IMR-90 (cell line): ENCODE measurements at regions not wholly inside any gene's neighbourhood (a gene's known extent, or its start where the extent isn't known, plus 50 kb on each side); places are given as distances from the start of the nearest gene placed in this dataset.

Source experiments
- ATAC-seq: fragments of 200-7000 bp; cut with Tn5 transposase; 2 replicates; pipeline ENCODE4 v1.9.1; 2020; ENCODE audit warnings: low read depth, mild to moderate bottlenecking, moderate library complexity
- BruUV-seq: library from RNA; stranded (reverse); fragments of 400-500 nt; replicated peaks from 2 replicates; lab custom pipeline; 2021; lab: Mats Ljungman, UMichigan
- CTCF ChIA-PET: fragments of 300-600 bp; formaldehyde crosslinking; extraction: SDS; loops from one replicate; lab custom pipeline; 2021; ENCODE audit warnings: antibody characterized with exemption; lab: Yijun Ruan, JAX
- POLR2A ChIA-PET: fragments of 300-600 bp; sonication (Branson Sonifier 250); formaldehyde crosslinking; loops from one replicate; lab custom pipeline; 2022; ENCODE audit warnings: antibody characterized with exemption; ENCODE audit not compliant: unreplicated experiment; lab: Charles Lee
- DNase-seq: peaks from one replicate; pipeline ENCODE4 v3.0.0; 2013
- H2AFZ ChIP-seq: replicated peaks from 2 replicates; pipeline ENCODE3; 2013; ENCODE audit warnings: low read length, mild to moderate bottlenecking; ENCODE audit not compliant: poor library complexity
- H2AK5ac ChIP-seq: 2 replicates; pipeline ENCODE4 v1.6.1; 2013; ENCODE audit warnings: low read depth, low read length, inconsistent platforms
- H2AK9ac ChIP-seq: replicated peaks from 2 replicates; pipeline ENCODE3; 2013; ENCODE audit warnings: mild to moderate bottlenecking, low read depth, low read length, moderate library complexity; ENCODE audit not compliant: poor library complexity
- H2BK120ac ChIP-seq: 2 replicates; pipeline ENCODE4 v1.6.1; 2013; ENCODE audit warnings: low read depth, low read length, inconsistent platforms
- H2BK15ac ChIP-seq: 3 replicates; pipeline ENCODE4 v1.6.1; 2013; ENCODE audit warnings: low read depth, low read length, inconsistent platforms
- H2BK20ac ChIP-seq: 2 replicates; pipeline ENCODE4 v1.6.1; 2013; ENCODE audit warnings: low read depth, mild to moderate bottlenecking, inconsistent platforms, low read length, moderate library complexity
- H2BK5ac ChIP-seq: 2 replicates; pipeline ENCODE4 v1.6.1; 2013; ENCODE audit warnings: mild to moderate bottlenecking, low read depth, low read length, inconsistent platforms; ENCODE audit not compliant: poor library complexity, severe bottlenecking
- H3K14ac ChIP-seq: replicated peaks from 2 replicates; pipeline ENCODE4 v1.6.1; 2013; ENCODE audit warnings: low read depth, low read length, inconsistent platforms
- H3K18ac ChIP-seq: 2 replicates; pipeline ENCODE4 v1.6.1; 2013; ENCODE audit warnings: low read depth, low read length, control low read depth
- H3K23ac ChIP-seq: 2 replicates; pipeline ENCODE4 v1.6.1; 2013; ENCODE audit warnings: low read depth, low read length, inconsistent platforms
- H3K27ac ChIP-seq: 2 replicates; pipeline ENCODE4 v1.5.1; 2013; ENCODE audit warnings: mild to moderate bottlenecking, control low read depth, low read length; ENCODE audit not compliant: insufficient read depth
- H3K27me3 ChIP-seq: 2 replicates; pipeline ENCODE4 v1.6.1; 2013; ENCODE audit warnings: low read length; ENCODE audit not compliant: control insufficient read depth, insufficient read depth
- H3K36me3 ChIP-seq: 2 replicates; pipeline ENCODE4 v1.6.1; 2013; ENCODE audit warnings: low read length, mixed read lengths; ENCODE audit not compliant: control insufficient read depth, insufficient read depth
- H3K4ac ChIP-seq: 2 replicates; pipeline ENCODE4 v1.6.1; 2013; ENCODE audit warnings: low read depth, low read length, inconsistent platforms
- H3K4me1 ChIP-seq: 2 replicates; pipeline ENCODE4 v1.6.1; 2013; ENCODE audit warnings: low read length, mixed read lengths; ENCODE audit not compliant: control insufficient read depth, insufficient read depth
- H3K4me2 ChIP-seq: 2 replicates; pipeline ENCODE4 v1.6.1; 2013; ENCODE audit warnings: low read depth, mild to moderate bottlenecking, control low read depth, low read length, moderate library complexity
- H3K4me3 ChIP-seq: 2 replicates; pipeline ENCODE4 v1.5.1; 2013; ENCODE audit warnings: low read depth, mild to moderate bottlenecking, control low read depth, low read length, moderate library complexity; ENCODE audit not compliant: insufficient read depth
- H3K56ac ChIP-seq: 2 replicates; pipeline ENCODE4 v1.6.1; 2013; ENCODE audit warnings: low read length, inconsistent platforms; ENCODE audit not compliant: insufficient read depth; ENCODE audit errors: extremely low read depth
- H3K79me1 ChIP-seq, 2 experiments: 2 replicates each; pipeline ENCODE4 v1.6.1; 2013; ENCODE audit warnings: low read length in 2 of 2, inconsistent platforms in 1 of 2, low read depth in 1 of 2
- H3K9ac ChIP-seq: 2 replicates; pipeline ENCODE4 v1.6.1; 2013; ENCODE audit warnings: low read depth, low read length, control low read depth
- H3K9me1 ChIP-seq: 2 replicates; pipeline ENCODE4 v1.6.1; 2013; ENCODE audit warnings: low read length, inconsistent platforms; ENCODE audit not compliant: insufficient read depth
- H3K9me3 ChIP-seq: 2 replicates; pipeline ENCODE4 v1.6.1; 2013; ENCODE audit warnings: low read length; ENCODE audit not compliant: control insufficient read depth, insufficient read depth
- H4K20me1 ChIP-seq: 2 replicates; pipeline ENCODE4 v1.6.1; 2013; ENCODE audit warnings: low read length, inconsistent platforms; ENCODE audit not compliant: insufficient read depth
- H4K5ac ChIP-seq: 2 replicates; pipeline ENCODE4 v1.6.1; 2013; ENCODE audit warnings: mild to moderate bottlenecking, low read depth, low read length, control low read depth
- H4K8ac ChIP-seq, 2 experiments: 2 replicates each; pipeline ENCODE4 v1.6.1; 2013; ENCODE audit warnings: low read depth in 2 of 2, low read length in 2 of 2, control low read depth in 1 of 2, inconsistent platforms in 1 of 2
- H4K91ac ChIP-seq: 2 replicates; pipeline ENCODE4 v1.6.1; 2013; ENCODE audit warnings: low read depth, low read length, inconsistent platforms; ENCODE audit not compliant: insufficient read depth
- CEBPB ChIP-seq: IDR thresholded peaks from 2 replicates; pipeline ENCODE4 v1.6.1; 2012; ENCODE audit warnings: low read depth, low read length, improper control_type of control experiment
- CHD1 ChIP-seq: IDR thresholded peaks from 2 replicates; pipeline ENCODE4 v1.6.1; 2012; ENCODE audit warnings: low read depth, low read length, improper control_type of control experiment
- ELK1 ChIP-seq: fragments of 150-350 bp; IDR thresholded peaks from 2 replicates; pipeline ENCODE4 v1.6.1; 2016; ENCODE audit warnings: low read depth, mild to moderate bottlenecking, low read length, moderate library complexity, borderline replicate concordance
- FOS ChIP-seq: fragments of 150-350 bp; IDR thresholded peaks from 2 replicates; pipeline ENCODE4 v1.6.1; 2016; ENCODE audit warnings: low read depth, low read length
- MAZ ChIP-seq: IDR thresholded peaks from 2 replicates; pipeline ENCODE4 v1.6.1; 2012; ENCODE audit warnings: low read depth, mild to moderate bottlenecking, low read length, improper control_type of control experiment, moderate library complexity, borderline replicate concordance
- MXI1 ChIP-seq: IDR thresholded peaks from 2 replicates; pipeline ENCODE4 v1.6.1; 2012; ENCODE audit warnings: low read depth, mild to moderate bottlenecking, low read length, moderate library complexity, borderline replicate concordance
- dilution Hi-C: fragments of 300-500 bp; cut with HindIII; formaldehyde crosslinking; loops from one replicate; pipeline ENCODE4 v1.14.3; 2018; ENCODE audit warnings: low sequenced_read_pairs; ENCODE audit not compliant: unreplicated experiment
- in situ Hi-C: fragments of 300-500 bp; cut with MboI; formaldehyde crosslinking; loops from 3 replicates; pipeline ENCODE4 v1.14.3; 2019; ENCODE audit warnings: low sequenced_read_pairs, inconsistent platforms, mixed read lengths
- intact Hi-C: fragments of 100-400 bp; cut with micrococcal nuclease; formaldehyde crosslinking; loops from 2 replicates; pipeline ENCODE4 v1.10.0; 2022

GRCh38 chr11:22466351-22466750 is 128.2 kb downstream of the SLC17A6 start:
- in situ Hi-C loops (no loop called here), intact Hi-C loops (no loop called here), dilution Hi-C loops (no loop called here)
- Histone ChIP-seq H3K14ac (no peak overlapping the region), H4K8ac (no peak overlapping the region; a peak in 1 of 4 replicates), H2AK9ac (no peak overlapping the region), H2BK120ac (peak overlapping the region; percentile 68; the same call in 1 of the 2 replicates), H3K9me3 (peaks cover 1% of the 10 kb centered on the region; the same call in 1 of the 2 replicates), H3K23ac (no peak overlapping the region), H3K9ac (no peak overlapping the region), H4K20me1 (no peaks in the 10 kb centered on the region), H2BK5ac (peak overlapping the region; percentile 66), H3K9me1 (peaks cover 5% of the 10 kb centered on the region; the same call in 1 of the 2 replicates), H3K4me1 (peaks cover 4% of the 10 kb centered on the region), H4K5ac (peak overlapping the region; percentile 88; the same call in 1 of the 2 replicates), H2BK15ac (no peak overlapping the region), H4K91ac (no peak overlapping the region), H3K27ac (no peak overlapping the region; the same call in 1 of the 2 replicates), H2AFZ (no peak overlapping the region), H3K36me3 (no peaks in the 10 kb centered on the region), H3K79me1 (no peaks in the 10 kb centered on the region), H3K56ac (no peak overlapping the region), H3K4me2 (no peak overlapping the region), H3K27me3 (no peaks in the 10 kb centered on the region), H3K4me3 (no peak overlapping the region), H3K4ac (no peak overlapping the region), H2BK20ac (peak overlapping the region; percentile 15; the same call in 1 of the 2 replicates), H2AK5ac (no peak overlapping the region), H3K18ac (peak overlapping the region; percentile 85; the same call in 1 of the 2 replicates)
- ChIA-PET POLR2A (no interaction called here), CTCF (no interaction called here)
- no TSS peak for BruUV-seq
- TF ChIP-seq FOS (no peak), CEBPB (no peak), MXI1 (no peak), MAZ (no peak), CHD1 (no peak), ELK1 (no peak)
- ATAC-seq (no peak), DNase-seq (peak; percentile 7)
